ENCODE measurements at regions not wholly inside any gene's neighbourhood (a gene's known extent, or its start where the extent isn't known, plus 50 kb on each side); places are given as distances from the start of the nearest gene placed in this dataset.

DNA sequence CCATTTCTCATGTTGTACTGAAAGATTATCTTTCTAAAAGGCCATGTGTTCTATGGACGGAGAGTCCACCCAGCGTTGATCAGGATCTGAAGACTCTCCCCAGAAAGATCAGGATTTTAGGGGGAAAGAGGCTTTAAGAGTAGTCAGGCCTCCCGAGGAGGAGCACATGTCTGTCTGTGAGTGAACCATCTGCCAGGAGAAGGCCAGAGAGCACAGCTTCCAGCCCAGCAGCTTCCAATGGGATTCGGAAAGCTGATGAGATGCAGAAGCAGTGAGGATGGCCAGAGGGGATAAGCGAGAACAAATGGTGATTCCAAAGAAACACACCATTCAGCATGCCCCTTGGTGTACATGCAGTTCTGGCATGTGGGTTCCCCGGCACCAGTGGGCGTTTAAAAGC, 88.5 kb upstream of the TCERG1L start:
- Histone ChIP-seq H3K18ac (ENCODE audit: insufficient read length, low read depth, low read length) (no peak overlapping the region), H3K79me1 (ENCODE audit: insufficient read depth, low read depth, low read length, poor library complexity, severe bottlenecking) (no peaks in the 10 kb centered on the region), H3K79me2 (ENCODE audit: insufficient read depth, low read length) (no peaks in the 10 kb centered on the region), H2BK20ac (ENCODE audit: low read depth, low read length, poor library complexity, severe bottlenecking) (no peak overlapping the region), H4K8ac (replicated peaks; ENCODE audit: insufficient read length, low read depth, low read length) (no peak overlapping the region), H3K9me3 (ENCODE audit: control insufficient read depth, low read depth, low read length) (no peaks in the 10 kb centered on the region), H2AK5ac (ENCODE audit: insufficient read length, low read length) (no peak overlapping the region), H2AFZ (ENCODE audit: low read length) (no peak overlapping the region), H3K23ac (ENCODE audit: insufficient read length, low read depth, low read length) (no peak overlapping the region), H3K23me2 (ENCODE audit: insufficient read length, low read depth, low read length, poor library complexity, severe bottlenecking) (no peaks in the 10 kb centered on the region), H3K4me2 (ENCODE audit: insufficient read depth, insufficient read length, low read length) (no peak overlapping the region), H3K27ac (ENCODE audit: insufficient read length, low read depth, low read length) (no peak overlapping the region), H4K5ac (ENCODE audit: insufficient read length, low read depth, low read length) (no peak overlapping the region), H2BK5ac (ENCODE audit: insufficient read length, low read length) (no peak overlapping the region), H3K4me1 (ENCODE audit: insufficient read depth, low read length) (no peaks in the 10 kb centered on the region), H3K4ac (ENCODE audit: low read depth, low read length) (no peak overlapping the region), H3K9ac (ENCODE audit: extremely low read depth, insufficient read length, low read length) (no peak overlapping the region), H4K20me1 (ENCODE audit: control insufficient read depth, insufficient read depth, insufficient read length) (no peaks in the 10 kb centered on the region), H3K27me3 (ENCODE audit: insufficient read depth, low read length) (no peaks in the 10 kb centered on the region), H3K56ac (ENCODE audit: insufficient read length, low read depth, low read length) (no peak overlapping the region), H2BK120ac (ENCODE audit: low read depth, low read length, poor library complexity, severe bottlenecking) (no peak overlapping the region), H2BK15ac (ENCODE audit: low read depth, low read length) (no peak overlapping the region), H3T11ph (ENCODE audit: low read length) (no peak overlapping the region), H4K91ac (ENCODE audit: insufficient read length, low read depth, low read length) (no peak overlapping the region), H3K14ac (ENCODE audit: insufficient read depth, low read length) (no peak overlapping the region), H2BK12ac (ENCODE audit: insufficient read length, low read depth, low read length) (no peak overlapping the region)
- Mint-ChIP-seq H3K4me1 (peaks cover 8 to 10% of the 10 kb centered on the region in 2 experiments), H3K36me3 (ENCODE audit: insufficient read depth in 1 of 3, low read depth in 3 of 3) (no peaks in the 10 kb centered on the region; a peak in 1 of 7 replicates), H3K9me3 (no peaks in the 10 kb centered on the region), H3K27me3 (ENCODE audit: low read depth) (no peaks in the 10 kb centered on the region; the same call in 1 of the 2 replicates), H3K4me3 (no peak overlapping the region), H3K27ac (no peak overlapping the region; a peak in 1 of 7 replicates)
- TF ChIP-seq CTCF (conservative IDR thresholded peaks at IDR 0.05) = no peak
- no CpG with 5 or more reads among the region's 7 CpGs for WGBS (ENCODE audit: extremely low coverage, insufficient read length, low lambda C conversion rate)
- DNase-seq = no peak
